Natural killer cell treated with Interleukin-12 subunit alpha and Interleukin-12 subunit beta and Interleukin-15 and Interleukin-18, amount 100 ng/mL, for 72 hours (primary cell): ENCODE measurements at regions not wholly inside any gene's neighbourhood (a gene's known extent, or its start where the extent isn't known, plus 50 kb on each side); places are given as distances from the start of the nearest gene placed in this dataset.
"Not testable (repeated sequence)": the region's sequence is repeated elsewhere in the genome, so short reads cannot be mapped to it uniquely, and the experiment has no call there.

Experiments used
- ATAC-seq, 2 donors: fragments of 150-1000 bp; cut with Tn5 transposase in 1 of 2; sonication (Bioruptor Pico), chemical (Tn5 transposase) in 1 of 2; 2 replicates each; pipeline ENCODE4 v1.10.0; 2021
- DNase-seq: peaks from one replicate; pipeline ENCODE4 v3.0.0; 2022; ENCODE audit warnings: low spot score
- H3K27ac Mint-ChIP-seq, 2 donors: 1 replicate in 1 of 2; 2 replicates in 1 of 2; pipeline ENCODE4 v1.8.0; 2022; ENCODE audit warnings: mixed read lengths in 2 of 2, mild to moderate bottlenecking in 1 of 2, moderate library complexity in 1 of 2
- H3K27me3 Mint-ChIP-seq, 2 donors: 1 replicate in 1 of 2; 2 replicates in 1 of 2; pipeline ENCODE4 v1.8.0; 2022; ENCODE audit warnings: mixed read lengths in 2 of 2
- H3K36me3 Mint-ChIP-seq: one replicate; pipeline ENCODE4 v1.8.0; 2022; ENCODE audit warnings: mixed read lengths
- H3K4me1 Mint-ChIP-seq, 2 donors: 1 replicate in 1 of 2; 2 replicates in 1 of 2; pipeline ENCODE4 v1.8.0; 2022; ENCODE audit warnings: low read depth in 2 of 2, mixed read lengths in 2 of 2, mild to moderate bottlenecking in 1 of 2
- H3K4me3 Mint-ChIP-seq: one replicate; pipeline ENCODE4 v1.8.0; 2022; ENCODE audit warnings: mixed read lengths
- H3K9me3 Mint-ChIP-seq: 2 replicates; pipeline ENCODE4 v1.8.0; 2022; ENCODE audit warnings: mixed read lengths

DNA sequence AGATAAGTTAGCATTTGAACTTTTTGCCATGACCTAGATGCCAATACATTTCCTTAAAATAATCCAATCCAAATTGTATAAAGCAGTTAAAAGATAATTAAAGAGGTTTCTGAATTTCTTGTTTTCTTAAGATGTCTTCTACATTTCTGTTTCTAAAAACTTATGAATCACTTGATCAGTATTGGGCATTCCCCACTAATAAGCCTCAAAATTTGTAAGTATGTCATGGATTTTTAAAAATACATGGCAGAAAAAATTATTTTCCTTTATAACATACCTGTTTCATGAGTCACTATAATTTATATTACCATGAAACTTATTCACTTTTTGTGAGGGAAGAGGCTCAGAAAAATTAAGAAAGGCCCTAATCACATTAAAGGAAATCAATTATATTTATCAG, 90.3 kb upstream of the TFPI start:
- no peaks in the 10 kb centered on the region for H3K36me3 Mint-ChIP-seq
- H3K4me1 Mint-ChIP-seq = no peaks in the 10 kb centered on the region
- H3K4me3 Mint-ChIP-seq = no peak overlapping the region
- H3K27ac Mint-ChIP-seq = no peak overlapping the region
- H3K27me3 Mint-ChIP-seq = no peaks in the 10 kb centered on the region
- H3K9me3 Mint-ChIP-seq = no peaks in the 10 kb centered on the region
- ATAC-seq (no peak), DNase-seq (no peak)

DNA sequence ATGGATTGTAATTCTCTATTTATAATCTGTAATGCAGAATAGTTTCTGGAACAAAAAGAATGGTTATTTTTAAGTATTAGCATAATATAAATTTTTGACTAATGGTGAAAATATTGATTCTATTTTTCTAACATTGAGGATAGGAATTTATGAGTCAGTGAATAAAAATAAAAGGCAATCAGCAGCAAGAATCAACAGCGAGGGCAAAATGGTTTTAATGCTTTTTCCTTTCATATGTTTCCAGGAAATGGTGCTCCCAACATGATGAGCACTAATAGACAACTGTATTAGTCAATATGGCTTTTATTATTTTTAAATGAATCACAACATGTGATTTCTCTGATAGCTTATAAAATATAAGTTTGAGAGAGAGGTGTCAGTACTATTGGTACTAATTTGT, 90.7 kb upstream of the TFPI start:
- no peak for DNase-seq
- no peaks in the 10 kb centered on the region for H3K4me1 Mint-ChIP-seq
- no peak for ATAC-seq
- H3K9me3 Mint-ChIP-seq = no peaks in the 10 kb centered on the region
- no peaks in the 10 kb centered on the region for H3K27me3 Mint-ChIP-seq
- H3K27ac Mint-ChIP-seq = no peak overlapping the region
- no peak overlapping the region for H3K4me3 Mint-ChIP-seq
- H3K36me3 Mint-ChIP-seq = no peaks in the 10 kb centered on the region

DNA sequence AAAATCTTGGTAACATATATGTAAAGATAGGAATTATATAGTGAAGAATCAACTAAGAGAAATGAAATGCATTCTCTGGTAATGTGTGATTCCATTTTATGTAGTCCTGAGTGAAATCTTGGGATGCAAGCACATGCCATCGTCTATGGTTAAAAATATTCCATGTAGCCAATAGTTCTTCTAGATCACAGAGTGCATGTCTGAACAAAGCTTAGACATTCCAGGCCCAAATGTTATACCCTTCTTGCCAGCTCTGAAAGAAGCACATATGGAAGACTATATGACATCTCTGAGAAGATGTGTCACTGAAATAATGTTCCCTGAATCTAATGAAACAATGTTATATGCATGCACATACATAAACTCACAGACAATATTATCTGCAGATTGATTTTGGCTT, 92.3 kb upstream of the TFPI start:
- H3K27ac Mint-ChIP-seq = no peak overlapping the region

DNA sequence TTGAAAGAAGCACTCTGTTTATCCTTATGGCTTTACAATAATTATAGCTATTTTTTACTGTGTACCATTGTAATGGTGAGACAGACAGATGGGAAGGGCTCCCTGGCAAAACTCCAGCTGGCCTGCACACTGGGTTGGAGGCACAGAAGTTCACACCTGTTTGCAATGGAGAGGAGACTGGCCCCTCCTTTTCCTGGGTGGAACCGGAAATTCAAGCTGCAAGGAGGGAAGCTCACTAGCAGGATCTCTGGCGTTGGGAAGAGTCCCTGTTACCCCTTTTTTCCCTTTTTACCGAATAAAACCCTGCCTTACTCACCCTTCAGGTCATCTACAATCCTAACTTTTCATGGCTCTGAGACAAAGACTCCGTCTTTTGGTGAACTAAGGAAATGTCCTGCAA, 100.3 kb upstream of the TFPI start:
- no peak overlapping the region for H3K27ac Mint-ChIP-seq
- no peak for ATAC-seq
- DNase-seq = no peak

More for the DNA sequence above, 92.3 kb upstream of the TFPI start:
- H3K4me3 Mint-ChIP-seq = no peak overlapping the region
- H3K36me3 Mint-ChIP-seq = no peaks in the 10 kb centered on the region
- DNase-seq = no peak
- H3K27me3 Mint-ChIP-seq = no peaks in the 10 kb centered on the region
- H3K9me3 Mint-ChIP-seq = no peaks in the 10 kb centered on the region
- H3K4me1 Mint-ChIP-seq = no peaks in the 10 kb centered on the region
- no peak for ATAC-seq

DNA sequence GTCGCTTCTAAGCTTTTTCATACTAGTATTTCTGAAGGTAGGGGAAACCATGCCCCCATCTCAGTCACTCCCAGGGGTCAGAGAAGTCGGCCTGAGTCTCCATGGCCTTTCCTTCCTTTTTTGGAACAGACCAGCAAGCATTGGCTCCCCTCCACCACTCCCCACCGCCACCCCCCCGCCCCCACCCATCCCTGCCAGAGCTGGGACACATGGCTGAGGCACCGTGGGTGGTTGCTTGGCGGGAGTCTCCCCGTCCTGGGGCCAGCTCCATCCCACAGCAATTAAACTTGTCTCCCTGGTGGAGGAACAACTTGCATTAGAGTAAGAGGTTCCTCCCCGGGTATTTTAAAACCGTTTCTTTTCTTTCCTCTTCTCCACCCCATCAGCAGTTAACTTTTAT, 100.8 kb upstream of the TFPI start:
- H3K36me3 Mint-ChIP-seq = no peaks in the 10 kb centered on the region
- no peak overlapping the region for H3K27ac Mint-ChIP-seq
- no peaks in the 10 kb centered on the region for H3K4me1 Mint-ChIP-seq
- ATAC-seq (no peak), DNase-seq (no peak)
- no peaks in the 10 kb centered on the region for H3K27me3 Mint-ChIP-seq
- no peak overlapping the region for H3K4me3 Mint-ChIP-seq
- H3K9me3 Mint-ChIP-seq = peaks cover 10% of the 10 kb centered on the region

More for the DNA sequence above, 100.3 kb upstream of the TFPI start:
- Mint-ChIP-seq H3K4me1 (no peaks in the 10 kb centered on the region), H3K36me3 (no peaks in the 10 kb centered on the region), H3K27me3 (no peaks in the 10 kb centered on the region), H3K9me3 (peaks cover 10% of the 10 kb centered on the region), H3K4me3 (no peak overlapping the region)

DNA sequence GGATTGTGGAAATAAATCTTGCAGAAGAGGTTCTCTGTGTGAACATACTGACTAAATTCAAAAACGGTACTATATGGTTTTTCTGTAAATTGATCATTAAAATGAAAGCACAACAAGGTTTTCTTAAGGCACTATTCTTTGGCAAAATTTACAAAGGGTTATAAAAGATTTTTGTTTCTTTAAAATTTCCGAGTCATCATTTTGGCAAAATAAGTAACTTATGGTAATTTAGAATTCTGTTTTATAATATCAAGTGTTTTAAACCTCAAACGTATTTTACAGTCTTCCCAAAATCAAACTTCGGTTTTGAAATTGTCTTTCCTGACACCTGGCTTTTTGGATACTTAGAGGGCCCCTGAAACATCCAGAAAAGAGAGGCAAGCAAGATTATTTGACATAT, 101.9 kb upstream of the TFPI start:
- no peak overlapping the region for H3K27ac Mint-ChIP-seq

DNA sequence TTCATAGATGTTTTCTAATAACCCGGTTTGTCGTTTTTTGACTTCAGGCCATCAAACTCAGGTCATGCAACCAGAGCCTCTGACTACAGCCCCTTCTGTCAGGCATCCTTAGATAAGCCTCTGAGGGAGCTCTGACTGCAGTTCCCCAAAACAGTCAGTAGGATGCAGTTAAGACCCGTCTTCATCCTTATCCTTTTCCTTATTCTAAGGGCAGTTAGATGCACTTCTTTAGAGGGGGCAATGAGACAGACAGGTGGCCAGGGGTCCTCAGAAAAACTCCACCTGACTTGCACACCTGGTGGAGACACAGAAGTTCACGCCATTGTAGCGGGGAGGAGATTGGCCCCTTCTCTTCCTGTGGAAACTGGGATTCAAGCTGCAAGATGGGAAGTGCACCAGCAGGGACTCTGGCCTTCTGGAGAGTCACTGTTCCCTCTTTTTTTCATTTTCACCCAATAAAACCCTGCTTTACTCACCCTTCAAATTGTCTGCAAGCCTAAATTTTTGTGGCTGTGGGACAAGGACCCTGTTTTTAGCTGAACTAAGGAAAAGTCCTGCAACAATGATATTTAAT, 104.8 kb upstream of the TFPI start:
- no peaks in the 10 kb centered on the region for H3K27me3 Mint-ChIP-seq
- H3K27ac Mint-ChIP-seq = no peak overlapping the region
- no peaks in the 10 kb centered on the region for H3K36me3 Mint-ChIP-seq
- ATAC-seq = no peak
- no peak overlapping the region for H3K4me3 Mint-ChIP-seq
- no peaks in the 10 kb centered on the region for H3K4me1 Mint-ChIP-seq
- DNase-seq = no peak
- H3K9me3 Mint-ChIP-seq = peaks cover 8% of the 10 kb centered on the region

More for the DNA sequence above, 101.9 kb upstream of the TFPI start:
- ATAC-seq = no peak
- Mint-ChIP-seq H3K4me1 (no peaks in the 10 kb centered on the region), H3K27me3 (no peaks in the 10 kb centered on the region), H3K36me3 (no peaks in the 10 kb centered on the region), H3K4me3 (no peak overlapping the region), H3K9me3 (peaks cover 10% of the 10 kb centered on the region)
- no peak for DNase-seq

DNA sequence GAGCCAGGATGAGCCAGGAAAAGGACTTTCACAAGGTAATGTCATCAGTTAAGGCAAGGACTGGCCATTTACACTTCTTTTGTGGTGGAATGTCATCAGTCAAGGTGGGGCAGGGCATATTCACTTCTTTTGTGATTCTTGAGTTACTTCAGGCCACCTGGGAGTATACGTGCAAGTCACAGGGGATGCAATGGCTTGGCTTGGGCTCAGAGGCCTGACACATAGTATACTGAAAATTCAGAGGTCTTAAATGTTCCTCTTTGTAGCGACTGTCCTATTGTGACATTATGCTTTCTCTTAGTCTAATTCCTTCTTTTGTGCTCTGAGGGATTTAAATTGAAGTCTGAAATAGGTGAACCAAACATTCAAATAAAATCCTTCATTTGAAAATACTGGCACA, 121.8 kb upstream of the TFPI start:
- H3K36me3 Mint-ChIP-seq, H3K4me3 Mint-ChIP-seq, DNase-seq, H3K27ac Mint-ChIP-seq, H3K27me3 Mint-ChIP-seq, ATAC-seq, H3K4me1 Mint-ChIP-seq: not testable (repeated sequence)
- peaks cover 13% of the 10 kb centered on the region for H3K9me3 Mint-ChIP-seq

DNA sequence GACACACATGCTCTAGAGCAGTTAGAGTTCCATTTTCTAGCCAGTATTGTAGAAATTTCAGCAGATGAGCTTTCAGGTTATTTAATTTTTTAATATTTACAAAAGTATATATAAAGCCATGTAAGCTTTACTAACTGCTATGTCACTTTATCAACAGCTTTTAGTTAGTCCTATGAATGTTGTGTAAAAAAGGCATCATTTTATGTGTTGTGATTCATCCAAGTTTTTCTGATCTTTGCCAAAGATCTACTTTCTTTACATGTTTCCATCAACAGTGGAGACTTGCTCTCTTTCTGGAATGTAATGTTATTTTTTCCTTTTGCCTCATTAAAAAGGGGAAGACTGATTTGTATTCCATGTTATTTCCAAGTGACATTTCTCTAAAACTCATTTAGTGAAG, 125.2 kb upstream of the TFPI start:
- peaks cover 6% of the 10 kb centered on the region for H3K9me3 Mint-ChIP-seq
- H3K4me1 Mint-ChIP-seq = no peaks in the 10 kb centered on the region
- no peaks in the 10 kb centered on the region for H3K36me3 Mint-ChIP-seq
- H3K27me3 Mint-ChIP-seq = no peaks in the 10 kb centered on the region
- DNase-seq (no peak), ATAC-seq (no peak)
- H3K27ac Mint-ChIP-seq = no peak overlapping the region
- H3K4me3 Mint-ChIP-seq = no peak overlapping the region

DNA sequence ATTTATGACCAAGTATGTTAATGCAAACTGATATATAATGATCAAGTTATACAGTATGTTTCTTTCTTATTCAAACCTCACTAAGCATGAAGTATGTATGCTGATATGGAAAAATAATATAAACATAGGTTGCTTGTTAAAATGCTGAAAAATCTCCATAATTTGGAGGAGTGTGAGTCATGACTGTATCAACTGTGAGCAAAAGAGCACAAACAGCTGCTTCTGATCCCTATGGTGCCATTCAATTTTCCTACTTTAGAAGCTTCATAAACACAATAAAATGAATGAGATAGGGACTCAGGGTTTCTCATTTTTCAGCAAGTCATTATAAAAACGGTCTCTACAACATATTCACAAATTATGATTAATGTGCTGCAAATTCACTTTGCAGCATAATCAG, 129.9 kb upstream of the TFPI start:
- Mint-ChIP-seq H3K27ac (no peak overlapping the region), H3K27me3 (no peaks in the 10 kb centered on the region), H3K36me3 (no peaks in the 10 kb centered on the region), H3K4me1 (no peaks in the 10 kb centered on the region), H3K9me3 (no peaks in the 10 kb centered on the region), H3K4me3 (no peak overlapping the region)
- ATAC-seq (no peak), DNase-seq (no peak)

DNA sequence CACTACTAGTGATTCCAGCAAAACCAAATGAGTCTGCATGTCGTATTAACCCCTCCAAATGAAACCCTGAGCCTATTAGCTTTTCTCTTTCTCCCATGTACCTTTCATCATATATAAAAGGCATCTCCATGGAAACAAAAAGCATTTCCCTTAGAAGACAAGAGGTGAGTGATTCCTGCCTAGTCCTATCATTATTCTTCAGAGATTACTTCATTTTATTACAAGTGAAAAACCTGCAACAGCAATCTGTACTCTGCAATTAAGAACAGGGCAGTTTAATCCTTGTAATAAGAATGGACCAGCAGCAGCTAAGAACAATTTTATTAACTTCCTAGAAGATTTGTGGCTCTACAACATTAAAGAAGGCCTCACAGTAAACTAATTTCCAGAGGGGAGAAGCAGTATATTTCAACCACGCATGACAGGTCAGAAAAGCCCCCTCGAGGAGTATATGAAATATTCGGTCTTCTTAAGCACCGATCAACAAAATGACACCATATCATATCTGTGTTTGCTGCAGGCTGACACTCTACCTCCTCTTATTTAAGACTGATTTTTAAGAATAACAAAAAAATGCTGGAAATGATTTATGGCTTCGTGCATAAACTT, 132.3 kb upstream of the TFPI start:
- Mint-ChIP-seq H3K4me3 (no peak overlapping the region), H3K4me1 (no peaks in the 10 kb centered on the region), H3K27ac (no peak overlapping the region), H3K27me3 (no peaks in the 10 kb centered on the region), H3K9me3 (peaks cover 7% of the 10 kb centered on the region), H3K36me3 (peaks cover 7% of the 10 kb centered on the region)
- DNase-seq (no peak), ATAC-seq (no peak)

DNA sequence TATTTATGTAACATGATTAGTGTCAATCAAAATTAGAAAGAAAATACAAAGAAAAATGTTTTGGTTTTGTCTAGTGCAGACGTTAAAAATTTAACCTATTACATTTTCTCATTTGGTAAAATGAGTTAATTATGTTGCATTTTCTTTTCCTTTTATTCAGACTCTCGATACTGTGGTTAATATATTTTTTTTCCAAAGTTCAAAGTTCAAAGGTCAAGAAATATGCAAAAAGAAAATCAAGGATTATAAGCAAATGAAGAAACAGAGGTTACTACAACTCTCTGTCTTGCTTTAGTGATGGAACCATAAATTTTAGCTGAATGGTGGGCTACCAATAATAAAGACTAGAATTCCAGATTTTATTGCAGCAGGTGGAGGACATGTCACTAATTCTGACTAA, 133.3 kb upstream of the TFPI start:
- H3K9me3 Mint-ChIP-seq = peaks cover 7% of the 10 kb centered on the region
- no peaks in the 10 kb centered on the region for H3K4me1 Mint-ChIP-seq
- H3K27ac Mint-ChIP-seq = no peak overlapping the region
- no peak for DNase-seq
- H3K27me3 Mint-ChIP-seq = no peaks in the 10 kb centered on the region
- H3K4me3 Mint-ChIP-seq = no peak overlapping the region
- peaks cover 7% of the 10 kb centered on the region for H3K36me3 Mint-ChIP-seq
- ATAC-seq = no peak

DNA sequence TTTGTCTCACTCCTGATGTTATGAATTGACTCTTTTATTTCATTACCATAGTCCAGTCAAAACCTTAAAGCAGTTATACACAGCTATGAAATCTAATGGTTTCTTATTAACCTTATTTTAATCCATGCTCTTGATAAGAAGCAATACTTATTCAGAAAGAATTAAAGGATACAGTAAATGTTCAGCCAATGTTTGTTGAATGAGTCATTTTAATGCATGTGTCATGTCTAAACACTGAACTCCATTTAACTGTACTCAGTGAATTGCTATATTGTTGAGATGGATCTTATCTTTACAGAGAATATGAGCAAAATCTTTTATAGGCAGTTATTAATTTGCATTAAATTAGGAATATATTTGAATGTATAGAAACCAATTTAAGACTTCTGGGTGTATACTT, 135.1 kb upstream of the TFPI start:
- Mint-ChIP-seq H3K4me1 (no peaks in the 10 kb centered on the region), H3K27me3 (no peaks in the 10 kb centered on the region), H3K36me3 (peaks cover 7% of the 10 kb centered on the region), H3K9me3 (peaks cover 7% of the 10 kb centered on the region), H3K4me3 (no peak overlapping the region), H3K27ac (no peak overlapping the region)
- DNase-seq = no peak
- ATAC-seq = no peak

DNA sequence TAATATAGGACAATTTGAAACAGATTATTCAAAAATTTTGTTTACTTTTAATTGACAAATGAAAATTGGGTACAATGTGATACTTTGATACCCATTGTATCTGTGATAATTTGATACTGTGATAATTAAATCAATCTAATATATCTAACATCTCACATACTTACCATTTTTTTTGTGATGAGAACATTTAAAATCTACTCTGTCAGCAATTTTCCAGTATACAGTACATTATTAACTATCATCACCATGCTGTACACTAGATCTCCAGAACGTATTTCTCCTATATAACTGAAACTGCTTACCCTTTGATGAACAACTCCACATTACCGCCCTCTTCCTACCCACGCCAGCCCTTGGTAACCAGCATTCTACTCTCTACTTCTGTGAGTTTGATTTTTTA, 139.7 kb upstream of the TFPI start:
- H3K9me3 Mint-ChIP-seq = peaks cover 11% of the 10 kb centered on the region
- H3K36me3 Mint-ChIP-seq = peaks cover 7% of the 10 kb centered on the region
- no peak overlapping the region for H3K27ac Mint-ChIP-seq
- ATAC-seq (no peak), DNase-seq (no peak)
- H3K4me3 Mint-ChIP-seq = no peak overlapping the region
- H3K27me3 Mint-ChIP-seq = no peaks in the 10 kb centered on the region
- no peaks in the 10 kb centered on the region for H3K4me1 Mint-ChIP-seq

DNA sequence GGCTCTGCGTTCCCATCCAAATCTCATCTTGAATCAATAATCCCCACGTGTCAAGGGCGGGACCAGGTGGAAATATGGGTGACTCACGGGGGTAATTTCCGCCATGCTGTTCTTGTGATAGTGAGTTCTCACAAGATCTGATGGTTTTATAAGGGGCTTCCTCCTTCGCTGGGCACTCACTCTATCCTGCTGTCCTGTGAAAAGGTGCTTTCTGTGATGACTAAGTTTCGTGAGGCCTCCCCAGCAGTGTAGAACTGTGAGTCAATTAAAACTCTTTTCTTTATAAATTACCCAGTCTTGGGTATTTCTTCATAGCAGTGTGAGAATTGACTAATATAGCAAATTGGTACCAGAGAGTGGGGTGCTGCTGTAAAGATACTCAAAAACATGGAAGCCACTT, 142.4 kb upstream of the TFPI start:
- not testable (repeated sequence) for H3K36me3 Mint-ChIP-seq, ATAC-seq, H3K4me1 Mint-ChIP-seq, H3K4me3 Mint-ChIP-seq, DNase-seq, H3K27ac Mint-ChIP-seq, H3K27me3 Mint-ChIP-seq
- H3K9me3 Mint-ChIP-seq = peaks cover 10% of the 10 kb centered on the region
